Ovary (tissue), 3 donors: ENCODE measurements at regions not wholly inside any gene's neighbourhood (a gene's known extent, or its start where the extent isn't known, plus 50 kb on each side); places are given as distances from the start of the nearest gene placed in this dataset.

ENCODE experiments used
- EP300 ChIP-seq: sonication (generic); formaldehyde crosslinking; IDR thresholded peaks from one replicate; pipeline ENCODE4 v1.6.1; 2017; ENCODE audit warnings: antibody characterized with exemption
- POLR2A ChIP-seq: fragments of 450-650 bp; IDR thresholded peaks from one replicate; pipeline ENCODE4 v1.6.1; 2017; ENCODE audit warnings: antibody characterized with exemption, mild to moderate bottlenecking, moderate library complexity
- TF ChIP-seq, protein P1 (sequence below), 3 donors: fragments of 450-650 bp in 2 of 3; fragments of 200-600 bp in 1 of 3; IDR thresholded peaks; one replicate each; pipeline versions ENCODE4 v1.5.1 to v1.8.0; 2016 to 2022; ENCODE audit warnings: antibody characterized with exemption in 3 of 3, mild to moderate bottlenecking in 1 of 3
- donor health status: DM: no; HTN: no; CAD: no.

DNA sequence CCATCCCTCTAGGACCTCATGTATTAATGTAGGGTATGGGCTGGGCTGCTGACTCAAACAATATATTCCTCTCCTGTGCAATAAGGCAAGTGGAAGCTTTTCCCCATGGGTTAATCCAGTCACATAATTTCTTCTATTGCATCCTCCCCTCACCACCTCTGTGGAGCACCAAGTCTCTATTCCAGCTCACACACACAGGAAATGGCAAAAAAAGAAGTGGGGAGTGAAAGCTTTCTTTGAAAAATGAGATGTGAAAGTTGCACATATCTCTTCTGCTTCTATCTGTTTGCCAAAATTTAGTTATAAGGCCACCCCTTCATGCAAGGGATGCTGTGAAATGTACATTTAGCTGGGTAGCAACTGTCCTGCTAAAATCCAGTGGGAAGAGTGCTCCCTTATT is 121.3 kb downstream of the CDC42EP3 start:
- TF ChIP-seq POLR2A, result no peak
- TF ChIP-seq, protein P1, sequence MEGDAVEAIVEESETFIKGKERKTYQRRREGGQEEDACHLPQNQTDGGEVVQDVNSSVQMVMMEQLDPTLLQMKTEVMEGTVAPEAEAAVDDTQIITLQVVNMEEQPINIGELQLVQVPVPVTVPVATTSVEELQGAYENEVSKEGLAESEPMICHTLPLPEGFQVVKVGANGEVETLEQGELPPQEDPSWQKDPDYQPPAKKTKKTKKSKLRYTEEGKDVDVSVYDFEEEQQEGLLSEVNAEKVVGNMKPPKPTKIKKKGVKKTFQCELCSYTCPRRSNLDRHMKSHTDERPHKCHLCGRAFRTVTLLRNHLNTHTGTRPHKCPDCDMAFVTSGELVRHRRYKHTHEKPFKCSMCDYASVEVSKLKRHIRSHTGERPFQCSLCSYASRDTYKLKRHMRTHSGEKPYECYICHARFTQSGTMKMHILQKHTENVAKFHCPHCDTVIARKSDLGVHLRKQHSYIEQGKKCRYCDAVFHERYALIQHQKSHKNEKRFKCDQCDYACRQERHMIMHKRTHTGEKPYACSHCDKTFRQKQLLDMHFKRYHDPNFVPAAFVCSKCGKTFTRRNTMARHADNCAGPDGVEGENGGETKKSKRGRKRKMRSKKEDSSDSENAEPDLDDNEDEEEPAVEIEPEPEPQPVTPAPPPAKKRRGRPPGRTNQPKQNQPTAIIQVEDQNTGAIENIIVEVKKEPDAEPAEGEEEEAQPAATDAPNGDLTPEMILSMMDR (IDR thresholded peaks at IDR 0.05), result no peak
- TF ChIP-seq EP300, result no peak
